ENCODE measurements at regions not wholly inside any gene's neighbourhood (a gene's known extent, or its start where the extent isn't known, plus 50 kb on each side); places are given as distances from the start of the nearest gene placed in this dataset.

- DNase-seq: no peak
Measured at GRCh38 chr3:35524856-35525255, 114.5 kb upstream of the ARPP21 start.

- DNase-seq: no peak
Measured at GRCh38 chr3:35528728-35529127, 110.6 kb upstream of the ARPP21 start.

GRCh38 chr3:35529337-35529736, 110.0 kb upstream of the ARPP21 start:
- no peak for DNase-seq

GRCh38 chr3:35537265-35537664, 102.1 kb upstream of the ARPP21 start:
- DNase-seq: peak; percentile 47

GRCh38 chr3:35544976-35545375, 94.3 kb upstream of the ARPP21 start:
- no peak for DNase-seq

GRCh38 chr3:35549690-35550089, 89.6 kb upstream of the ARPP21 start:
- no peak for DNase-seq

- DNase-seq: no peak
Measured at GRCh38 chr3:35562141-35562540, 77.2 kb upstream of the ARPP21 start.

- no peak for DNase-seq
Measured at GRCh38 chr3:35565048-35565447, 74.3 kb upstream of the ARPP21 start.
